Hepatic stellate cell (primary cell): ENCODE measurements at regions not wholly inside any gene's neighbourhood (a gene's known extent, or its start where the extent isn't known, plus 50 kb on each side); places are given as distances from the start of the nearest gene placed in this dataset.
"Not testable (repeated sequence)": the region's sequence is repeated elsewhere in the genome, so short reads cannot be mapped to it uniquely, and the experiment has no call there.

ENCODE experiments used
- DNase-seq: peaks from one replicate; pipeline ENCODE4 v3.0.0; 2011; ENCODE audit warnings: low spot score

- DNase-seq: no peak
Measured at GRCh38 chr9:90062982-90063381, 458.2 kb downstream of the GADD45G start.

GRCh38 chr9:90064248-90064647 lies 459.4 kb downstream of the GADD45G start:
- DNase-seq: no peak

- DNase-seq: no peak
Measured at GRCh38 chr9:90064971-90065370, 460.2 kb downstream of the GADD45G start.

GRCh38 chr9:90065851-90066250 lies 461.0 kb downstream of the GADD45G start:
- no peak for DNase-seq

- DNase-seq: no peak
Measured at GRCh38 chr9:90069085-90069484, 464.3 kb downstream of the GADD45G start.

- DNase-seq: no peak
Measured at GRCh38 chr9:90070056-90070455, 465.2 kb downstream of the GADD45G start.

GRCh38 chr9:90070469-90070868 lies 465.7 kb downstream of the GADD45G start:
- DNase-seq: no peak

GRCh38 chr9:90070931-90071660 lies 466.3 kb downstream of the GADD45G start:
- no peak for DNase-seq

- DNase-seq: no peak
Measured at GRCh38 chr9:90073186-90073945, 468.6 kb downstream of the GADD45G start.

GRCh38 chr9:90074316-90074962 lies 469.6 kb downstream of the GADD45G start:
- no peak for DNase-seq

- DNase-seq: not testable (repeated sequence)
Measured at GRCh38 chr9:90077598-90077997, 472.8 kb downstream of the GADD45G start.

GRCh38 chr9:90078988-90079421 lies 474.2 kb downstream of the GADD45G start:
- DNase-seq: no peak

- DNase-seq: no peak
Measured at GRCh38 chr9:90085633-90086032, 480.8 kb downstream of the GADD45G start.

- no peak for DNase-seq
Measured at GRCh38 chr9:90086101-90086511, 481.3 kb downstream of the GADD45G start.

- no peak for DNase-seq
Measured at GRCh38 chr9:90088434-90088833, 483.6 kb downstream of the GADD45G start.

GRCh38 chr9:90088856-90089255 lies 484.0 kb downstream of the GADD45G start:
- no peak for DNase-seq

- no peak for DNase-seq
Measured at GRCh38 chr9:90090997-90091396, 486.2 kb downstream of the GADD45G start.

GRCh38 chr9:90092508-90092907 lies 487.7 kb downstream of the GADD45G start:
- no peak for DNase-seq

GRCh38 chr9:90095682-90096081 lies 490.9 kb downstream of the GADD45G start:
- DNase-seq: no peak

GRCh38 chr9:90097237-90097636 lies 492.4 kb downstream of the GADD45G start:
- DNase-seq: no peak

- no peak for DNase-seq
Measured at GRCh38 chr9:90098408-90098807, 493.6 kb downstream of the GADD45G start.

GRCh38 chr9:90099262-90099963 lies 494.6 kb downstream of the GADD45G start:
- DNase-seq: no peak
